GM23338 (cell line): ENCODE measurements at regions not wholly inside any gene's neighbourhood (a gene's known extent, or its start where the extent isn't known, plus 50 kb on each side); places are given as distances from the start of the nearest gene placed in this dataset.

Experiments used
- ATAC-seq: fragments of 200-7000 bp; cut with Tn5 transposase; 3 replicates; pipeline ENCODE4 v1.9.1; 2020
- DNase-seq: peaks from one replicate; pipeline ENCODE4 v3.0.0-alpha.2; 2015; ENCODE audit warnings: low spot score
- H2AFZ ChIP-seq: fragments of 200-600 bp; sonication (generic); 2 replicates; pipeline ENCODE4 v1.8.0; 2016; ENCODE audit warnings: antibody characterized with exemption, mild to moderate bottlenecking, moderate library complexity
- H3F3A ChIP-seq: fragments of 200-600 bp; sonication (generic); replicated peaks from 2 replicates; pipeline ENCODE4 v1.8.0; 2017; ENCODE audit warnings: antibody characterized with exemption, mixed run types, low read depth
- H3K27ac ChIP-seq: fragments of 200-600 bp; sonication (generic); 2 replicates; pipeline ENCODE4 v1.6.1; 2016; ENCODE audit warnings: low read depth
- H3K27me3 ChIP-seq: fragments of 200-600 bp; sonication (generic); 2 replicates; pipeline ENCODE4 v1.8.0; 2016; ENCODE audit warnings: mild to moderate bottlenecking, mixed run types, moderate library complexity; ENCODE audit not compliant: insufficient read depth
- H3K36me3 ChIP-seq: fragments of 200-600 bp; sonication (generic); 2 replicates; pipeline ENCODE4 v1.8.0; 2016; ENCODE audit warnings: mild to moderate bottlenecking; ENCODE audit not compliant: insufficient read depth
- H3K4me1 ChIP-seq: fragments of 200-600 bp; sonication (generic); 2 replicates; pipeline ENCODE4 v1.8.0; 2016; ENCODE audit warnings: mild to moderate bottlenecking, moderate library complexity; ENCODE audit not compliant: insufficient read depth
- H3K4me2 ChIP-seq: fragments of 200-600 bp; sonication (generic); 2 replicates; pipeline ENCODE4 v1.7.1; 2017; ENCODE audit warnings: mixed run types
- H3K4me3 ChIP-seq: fragments of 200-600 bp; sonication (generic); 2 replicates; pipeline ENCODE4 v1.6.1; 2016; ENCODE audit warnings: mixed run types
- H3K79me2 ChIP-seq: fragments of 200-600 bp; sonication (generic); replicated peaks from 2 replicates; pipeline ENCODE4 v1.8.0; 2017; ENCODE audit warnings: mild to moderate bottlenecking; ENCODE audit not compliant: insufficient read depth
- H3K9me2 ChIP-seq: fragments of 200-600 bp; sonication (generic); 2 replicates; pipeline ENCODE4 v1.8.0; 2017; ENCODE audit not compliant: insufficient read depth
- H4K20me1 ChIP-seq: fragments of 200-600 bp; sonication (generic); replicated peaks from 2 replicates; pipeline ENCODE4 v1.8.0; 2017; ENCODE audit warnings: mild to moderate bottlenecking; ENCODE audit not compliant: insufficient read depth
- H3K27ac Mint-ChIP-seq: 2 replicates; pipeline ENCODE4 v1.8.0; 2020; ENCODE audit warnings: inconsistent platforms, mild to moderate bottlenecking, moderate library complexity, mixed read lengths
- H3K27me3 Mint-ChIP-seq: 3 replicates; pipeline ENCODE4 v1.8.0; 2022; ENCODE audit warnings: low read depth, mild to moderate bottlenecking, moderate library complexity, mixed read lengths, inconsistent platforms; ENCODE audit not compliant: insufficient read depth, poor library complexity
- H3K36me3 Mint-ChIP-seq: 3 replicates; pipeline ENCODE4 v1.8.0; 2021; ENCODE audit warnings: low read depth, mild to moderate bottlenecking, inconsistent platforms, moderate library complexity, mixed read lengths
- H3K4me1 Mint-ChIP-seq: 3 replicates; pipeline ENCODE4 v1.8.0; 2020; ENCODE audit warnings: mild to moderate bottlenecking, inconsistent platforms, mixed read lengths
- H3K4me3 Mint-ChIP-seq: 3 replicates; pipeline ENCODE4 v1.8.0; 2021; ENCODE audit warnings: moderate library complexity, mild to moderate bottlenecking, inconsistent platforms, mixed read lengths
- H3K9me3 Mint-ChIP-seq: 3 replicates; pipeline ENCODE4 v1.8.0; 2020; ENCODE audit warnings: moderate library complexity, mild to moderate bottlenecking, inconsistent platforms, mixed read lengths
- CREB1 ChIP-seq: fragments of 250-450 bp; sonication (Bioruptor Pico); IDR thresholded peaks from 2 replicates; pipeline ENCODE4 v1.5.0; 2020; ENCODE audit warnings: low read depth, mild to moderate bottlenecking, moderate library complexity
- CTCF ChIP-seq, 2 experiments: fragments of 200-600 bp in 1 of 2; sonication (generic) in 1 of 2; conservative IDR thresholded peaks; 2 replicates each; pipeline versions ENCODE4 v1.5.1 to v1.6.1; 2016 to 2017; ENCODE audit warnings: antibody characterized with exemption in 2 of 2, low read depth in 2 of 2, mild to moderate bottlenecking in 2 of 2, moderate library complexity in 1 of 2
- ETS1 ChIP-seq: IDR thresholded peaks from 2 replicates; pipeline ENCODE4 v1.6.1; 2016; ENCODE audit warnings: antibody characterized with exemption
- EZH2 ChIP-seq: fragments of 200-600 bp; sonication (generic); IDR thresholded peaks from one replicate; pipeline ENCODE4 v1.8.0; 2017; ENCODE audit warnings: antibody characterized with exemption, mild to moderate bottlenecking, low read depth; ENCODE audit not compliant: unreplicated experiment
- NANOG ChIP-seq: IDR thresholded peaks from 2 replicates; pipeline ENCODE4 v1.6.1; 2016; ENCODE audit warnings: antibody characterized with exemption, borderline replicate concordance
- POLR2AphosphoS5 ChIP-seq: IDR thresholded peaks from 2 replicates; pipeline ENCODE4 v1.6.1; 2016; ENCODE audit warnings: antibody characterized with exemption, low read depth
- STAT1 ChIP-seq: IDR thresholded peaks from one replicate; pipeline ENCODE4 v1.6.1; 2016; ENCODE audit warnings: antibody characterized with exemption; ENCODE audit not compliant: unreplicated experiment
- ZNF114 ChIP-seq: fragments of 250-450 bp; sonication (Bioruptor Pico); IDR thresholded peaks from 2 replicates; pipeline ENCODE4 v1.5.0; 2020; ENCODE audit warnings: mild to moderate bottlenecking, moderate library complexity
- ZNF462 ChIP-seq: fragments of 250-450 bp; sonication (Bioruptor Pico); IDR thresholded peaks from 2 replicates; pipeline ENCODE4 v1.5.0; 2020; ENCODE audit warnings: mild to moderate bottlenecking, moderate library complexity

GRCh38 chr3:188976407-188976806 lies 195.4 kb upstream of the TPRG1 start:
- H3K27ac ChIP-seq = no peak overlapping the region
- H3K27me3 ChIP-seq = no peaks in the 10 kb centered on the region
- no peaks in the 10 kb centered on the region for H3K36me3 Mint-ChIP-seq
- peaks cover 1% of the 10 kb centered on the region for H3K27me3 Mint-ChIP-seq
- no peak for DNase-seq
- 0 out of 3 replicates have a peak, but pooled peaks cover 5% of the 10 kb centered on the region for H3K9me3 Mint-ChIP-seq
- H3K27ac Mint-ChIP-seq = no peak overlapping the region
- no peaks in the 10 kb centered on the region for H3F3A ChIP-seq
- ATAC-seq = no peak
- H2AFZ ChIP-seq = peak overlapping the region; percentile 58
- no peaks in the 10 kb centered on the region for H3K79me2 ChIP-seq
- H3K4me1 Mint-ChIP-seq = peaks cover 10% of the 10 kb centered on the region
- no peaks in the 10 kb centered on the region for H3K9me2 ChIP-seq
- H3K4me1 ChIP-seq = peaks cover 8% of the 10 kb centered on the region; the same call in 1 of the 2 replicates
- H4K20me1 ChIP-seq = no peaks in the 10 kb centered on the region
- H3K4me3 ChIP-seq = no peak overlapping the region
- H3K4me3 Mint-ChIP-seq = no peak overlapping the region
- TF ChIP-seq ZNF114 = no peak
- H3K36me3 ChIP-seq = no peaks in the 10 kb centered on the region
- H3K4me2 ChIP-seq = no peak overlapping the region

GRCh38 chr3:188978421-188979171 lies 193.2 kb upstream of the TPRG1 start:
- Mint-ChIP-seq H3K27ac (no peak overlapping the region), H3K9me3 (no peaks in the 10 kb centered on the region), H3K4me3 (no peak overlapping the region), H3K36me3 (no peaks in the 10 kb centered on the region), H3K27me3 (peaks cover 1% of the 10 kb centered on the region), H3K4me1 (peaks cover 10% of the 10 kb centered on the region)
- Histone ChIP-seq H3K27ac (no peak overlapping the region), H3K27me3 (no peaks in the 10 kb centered on the region), H3K9me2 (no peaks in the 10 kb centered on the region), H3K4me2 (no peak overlapping the region), H3F3A (no peaks in the 10 kb centered on the region), H3K4me3 (no peak overlapping the region), H4K20me1 (no peaks in the 10 kb centered on the region), H3K79me2 (no peaks in the 10 kb centered on the region), H2AFZ (no peak overlapping the region), H3K36me3 (no peaks in the 10 kb centered on the region), H3K4me1 (peaks cover 8% of the 10 kb centered on the region; the same call in 1 of the 2 replicates)
- ATAC-seq = peak; percentile 52
- DNase-seq = peak; percentile 4
- TF ChIP-seq ZNF462 (CRISPR knock-in tag) (no peak), POLR2AphosphoS5 (no peak), CREB1 (CRISPR knock-in tag) (no peak), EZH2 (no peak), STAT1 (no peak), CTCF (conservative IDR thresholded peaks at IDR 0.05; ENCODE audit: low read depth in 2 of 2) (no peak), NANOG (no peak), ETS1 (no peak)
